HepG2 (cell line): ENCODE measurements at regions not wholly inside any gene's neighbourhood (a gene's known extent, or its start where the extent isn't known, plus 50 kb on each side); places are given as distances from the start of the nearest gene placed in this dataset.

Source experiments
- ATAC-seq: fragments of 200-7000 bp; cut with Tn5 transposase; 3 replicates; pipeline ENCODE4 v1.9.1; 2020; ENCODE audit warnings: mild to moderate bottlenecking, moderate library complexity
- BruUV-seq: library from RNA; stranded (reverse); fragments of 400-500 nt; replicated peaks from 2 replicates; lab custom pipeline; 2021; lab: Mats Ljungman, UMichigan
- CTCF ChIA-PET: fragments of 300-600 bp; formaldehyde crosslinking; extraction: SDS; loops from one replicate; lab custom pipeline; 2021; ENCODE audit warnings: low total read pairs, inconsistent platforms, low intra/inter-chr PET ratio; lab: Yijun Ruan, JAX
- POLR2A ChIA-PET: fragments of 350-600 bp; sonication (Branson Sonifier 250); formaldehyde crosslinking; loops from one replicate; lab custom pipeline; 2020; ENCODE audit warnings: antibody characterized with exemption, inconsistent platforms; lab: Yijun Ruan, JAX
- DNase-seq: peaks from one replicate; pipeline ENCODE4 v3.0.0-alpha.2; 2015; ENCODE audit warnings: low spot score
- FAIRE-seq: peaks from 3 replicates; lab custom pipeline; 2011; peaks lifted over from hg19 to GRCh38; lab: Jason Lieb, UNC
- H2AFZ ChIP-seq: one replicate; pipeline ENCODE4 v1.6.1; 2011; ENCODE audit warnings: low read length, inconsistent platforms
- H3K27ac ChIP-seq: fragments of 300-600 bp; 3 replicates; pipeline ENCODE4 v1.8.0; 2011; ENCODE audit warnings: mixed run types, mild to moderate bottlenecking, mixed read lengths, low read length, inconsistent platforms; ENCODE audit not compliant: insufficient read depth; ENCODE audit errors: extremely low read length
- H3K27me3 ChIP-seq, 2 experiments: fragments of 200-600 bp in 1 of 2; 2 replicates in 1 of 2; 3 replicates in 1 of 2; pipeline versions ENCODE4 v1.6.0 to v1.8.0; 2011; ENCODE audit warnings: low read length in 2 of 2, mild to moderate bottlenecking in 2 of 2, moderate library complexity in 2 of 2, inconsistent platforms in 1 of 2; ENCODE audit not compliant: insufficient read depth in 2 of 2, control insufficient read depth in 1 of 2
- H3K36me3 ChIP-seq, 2 experiments: fragments of 200-600 bp in 1 of 2; replicated peaks in 1 of 2; 2 replicates in 1 of 2; 3 replicates in 1 of 2; pipeline versions ENCODE4 v1.5.1 to v1.8.0; 2011; ENCODE audit warnings: low read length in 2 of 2, inconsistent platforms in 1 of 2; ENCODE audit not compliant: insufficient read depth in 2 of 2, control insufficient read depth in 1 of 2
- H3K4me1 ChIP-seq: 2 replicates; pipeline ENCODE4 v1.5.1; 2012; ENCODE audit warnings: low read length, inconsistent platforms; ENCODE audit not compliant: insufficient read depth
- H3K4me2 ChIP-seq: 2 replicates; pipeline ENCODE4 v1.6.0; 2011; ENCODE audit warnings: low read depth, low read length, inconsistent platforms
- H3K4me3 ChIP-seq, 3 experiments: fragments of 200-600 bp in 1 of 3; sonication (generic), shearing (Covaris generic) in 1 of 3; replicated peaks in 1 of 3; 2 replicates each; pipeline ENCODE4 v1.5.1; 2011 to 2016; ENCODE audit warnings: low read length in 3 of 3, inconsistent platforms in 2 of 3, low read depth in 2 of 3, mild to moderate bottlenecking in 2 of 3, control low read depth in 1 of 3, mixed read lengths in 1 of 3; ENCODE audit not compliant: insufficient read depth in 1 of 3
- H3K79me2 ChIP-seq: one replicate; pipeline ENCODE4 v1.6.1; 2011; ENCODE audit warnings: low read length, inconsistent platforms; ENCODE audit not compliant: insufficient read depth
- H3K9ac ChIP-seq: 2 replicates; pipeline ENCODE4 v1.6.0; 2011; ENCODE audit warnings: mild to moderate bottlenecking, low read depth, low read length, inconsistent platforms; ENCODE audit not compliant: insufficient read depth
- H3K9me3 ChIP-seq: 2 replicates; pipeline ENCODE4 v1.5.1; 2012; ENCODE audit warnings: mild to moderate bottlenecking, low read length
- H4K20me1 ChIP-seq: 2 replicates; pipeline ENCODE4 v1.6.0; 2011; ENCODE audit warnings: inconsistent platforms, mild to moderate bottlenecking, low read length, moderate library complexity; ENCODE audit not compliant: insufficient read depth
- KLF16 ChIP-seq, 2 experiments: sonication (generic) in 1 of 2; formaldehyde crosslinking in 1 of 2; IDR thresholded peaks; 2 replicates each; pipeline versions ENCODE4 v1.6.1 to v1.8.0; 2016 to 2023; ENCODE audit warnings: missing genetic modification reagents in 2 of 2, missing compliant biosample characterization in 1 of 2
- MAZ ChIP-seq, 2 experiments: sonication (generic) in 1 of 2; formaldehyde crosslinking in 1 of 2; IDR thresholded peaks; 2 replicates each; pipeline versions ENCODE4 v1.5.0 to v1.6.1; 2012 to 2020; ENCODE audit warnings: low read depth in 2 of 2, mild to moderate bottlenecking in 2 of 2, borderline replicate concordance in 1 of 2, improper control_type of control experiment in 1 of 2, low read length in 1 of 2, missing genetic modification reagents in 1 of 2, moderate library complexity in 1 of 2
- MLLT10 ChIP-seq: sonication (generic); formaldehyde crosslinking; IDR thresholded peaks from 2 replicates; pipeline ENCODE4 v1.4.0; 2020; ENCODE audit warnings: missing genetic modification reagents
- RBM39 ChIP-seq: fragments of 200-400 bp; formaldehyde crosslinking; IDR thresholded peaks from one replicate; pipeline ENCODE4 v1.6.1; 2018; ENCODE audit warnings: antibody characterized with exemption, mild to moderate bottlenecking, low read depth, low read length; ENCODE audit not compliant: poor library complexity, severe bottlenecking
- SAFB2 ChIP-seq: sonication (generic); formaldehyde crosslinking; IDR thresholded peaks from 2 replicates; pipeline ENCODE4 v1.5.1; 2020; ENCODE audit warnings: missing genetic modification reagents, low read depth, mild to moderate bottlenecking, borderline replicate concordance
- SMYD3 ChIP-seq: sonication (generic); formaldehyde crosslinking; IDR thresholded peaks from 2 replicates; pipeline ENCODE4 v1.8.1; 2023; ENCODE audit warnings: mild to moderate bottlenecking, missing genetic modification reagents
- SSRP1 ChIP-seq: IDR thresholded peaks from 2 replicates; pipeline ENCODE4 v1.6.1; 2016; ENCODE audit warnings: control low read depth
- TOE1 ChIP-seq: sonication (generic); formaldehyde crosslinking; IDR thresholded peaks from 2 replicates; pipeline ENCODE4 v1.4.0; 2020; ENCODE audit warnings: mild to moderate bottlenecking, missing genetic modification reagents
- ZNF225 ChIP-seq: sonication (generic); formaldehyde crosslinking; IDR thresholded peaks from 2 replicates; pipeline ENCODE4 v1.4.0; 2020; ENCODE audit warnings: mild to moderate bottlenecking, missing genetic modification reagents
- ZNF468 ChIP-seq: sonication (generic); formaldehyde crosslinking; IDR thresholded peaks from 2 replicates; pipeline ENCODE4 v1.8.0; 2022; ENCODE audit warnings: mild to moderate bottlenecking, moderate library complexity, missing genetic modification reagents
- WGBS: methylation state at CpG from one replicate; pipeline ENCODE4 v1.1.6; 2017; ENCODE audit warnings: low lambda C conversion rate; 5-methylcytosine and 5-hydroxymethylcytosine counted together
- in situ Hi-C: cut with HindIII; loops from 2 replicates; pipeline ENCODE4 v1.10.0; 2017; ENCODE audit warnings: low pct_unique_long_range_greater_than_20kb; ENCODE audit not compliant: extremely low pct_ligation_motif_present
- intact Hi-C: fragments of 100-400 bp; cut with micrococcal nuclease; formaldehyde crosslinking; loops from one replicate; pipeline ENCODE4 v1.10.0; 2022; ENCODE audit not compliant: unreplicated experiment
- TF ChIP-seq, protein P1 (sequence below): sonication (generic); formaldehyde crosslinking; IDR thresholded peaks from 2 replicates; pipeline ENCODE4 v1.4.0; 2020; ENCODE audit warnings: missing genetic modification reagents, borderline replicate concordance
- TF ChIP-seq, protein P2 (sequence below): sonication (generic); formaldehyde crosslinking; IDR thresholded peaks from 2 replicates; pipeline ENCODE4 v1.4.0; 2020; ENCODE audit warnings: missing genetic modification reagents, borderline replicate concordance
- TF ChIP-seq, protein P3 (sequence below): sonication (generic); formaldehyde crosslinking; IDR thresholded peaks from 2 replicates; pipeline ENCODE4 v1.4.0; 2020; ENCODE audit warnings: missing genetic modification reagents

DNA sequence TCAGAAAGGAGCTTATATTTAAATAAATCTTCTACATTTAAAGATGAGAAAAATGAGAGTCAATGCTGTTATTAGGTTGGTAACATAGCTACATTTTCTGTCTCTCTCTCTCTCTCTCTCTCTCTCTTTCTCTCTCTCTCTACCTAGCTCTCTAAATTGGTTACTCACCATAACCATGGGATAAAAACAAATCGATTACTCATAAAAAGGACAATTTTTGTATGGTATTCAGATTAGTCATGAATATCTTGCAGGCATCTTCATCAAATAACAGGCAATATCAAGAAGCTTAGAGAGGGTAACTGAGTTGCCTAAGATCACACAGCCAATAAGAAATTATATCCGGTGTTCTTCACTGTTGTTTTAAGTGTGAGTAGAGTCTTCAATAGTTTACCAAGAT is 81.8 kb upstream of the ALCAM start:
- no peak overlapping the region for H2AFZ ChIP-seq
- no peak overlapping the region for H3K4me2 ChIP-seq
- TF ChIP-seq ZNF225 (CRISPR knock-in tag) (no peak), MLLT10 (no peak), SAFB2 (CRISPR knock-in tag) (no peak), MAZ (IDR thresholded peaks at IDR 0.05; ENCODE audit: borderline replicate concordance, low read depth, low read length) (no peak), MAZ (CRISPR knock-in tag; IDR thresholded peaks at IDR 0.05; ENCODE audit: low read depth) (no peak), SMYD3 (no peak), ZNF468 (no peak), TOE1 (CRISPR knock-in tag) (no peak), KLF16 (CRISPR knock-in tag; IDR thresholded peaks at IDR 0.05) (no peak), RBM39 (no peak), SSRP1 (no peak)
- TF ChIP-seq, protein P1, sequence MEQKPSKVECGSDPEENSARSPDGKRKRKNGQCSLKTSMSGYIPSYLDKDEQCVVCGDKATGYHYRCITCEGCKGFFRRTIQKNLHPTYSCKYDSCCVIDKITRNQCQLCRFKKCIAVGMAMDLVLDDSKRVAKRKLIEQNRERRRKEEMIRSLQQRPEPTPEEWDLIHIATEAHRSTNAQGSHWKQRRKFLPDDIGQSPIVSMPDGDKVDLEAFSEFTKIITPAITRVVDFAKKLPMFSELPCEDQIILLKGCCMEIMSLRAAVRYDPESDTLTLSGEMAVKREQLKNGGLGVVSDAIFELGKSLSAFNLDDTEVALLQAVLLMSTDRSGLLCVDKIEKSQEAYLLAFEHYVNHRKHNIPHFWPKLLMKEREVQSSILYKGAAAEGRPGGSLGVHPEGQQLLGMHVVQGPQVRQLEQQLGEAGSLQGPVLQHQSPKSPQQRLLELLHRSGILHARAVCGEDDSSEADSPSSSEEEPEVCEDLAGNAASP (CRISPR knock-in tag) = no peak
- TF ChIP-seq, protein P2, sequence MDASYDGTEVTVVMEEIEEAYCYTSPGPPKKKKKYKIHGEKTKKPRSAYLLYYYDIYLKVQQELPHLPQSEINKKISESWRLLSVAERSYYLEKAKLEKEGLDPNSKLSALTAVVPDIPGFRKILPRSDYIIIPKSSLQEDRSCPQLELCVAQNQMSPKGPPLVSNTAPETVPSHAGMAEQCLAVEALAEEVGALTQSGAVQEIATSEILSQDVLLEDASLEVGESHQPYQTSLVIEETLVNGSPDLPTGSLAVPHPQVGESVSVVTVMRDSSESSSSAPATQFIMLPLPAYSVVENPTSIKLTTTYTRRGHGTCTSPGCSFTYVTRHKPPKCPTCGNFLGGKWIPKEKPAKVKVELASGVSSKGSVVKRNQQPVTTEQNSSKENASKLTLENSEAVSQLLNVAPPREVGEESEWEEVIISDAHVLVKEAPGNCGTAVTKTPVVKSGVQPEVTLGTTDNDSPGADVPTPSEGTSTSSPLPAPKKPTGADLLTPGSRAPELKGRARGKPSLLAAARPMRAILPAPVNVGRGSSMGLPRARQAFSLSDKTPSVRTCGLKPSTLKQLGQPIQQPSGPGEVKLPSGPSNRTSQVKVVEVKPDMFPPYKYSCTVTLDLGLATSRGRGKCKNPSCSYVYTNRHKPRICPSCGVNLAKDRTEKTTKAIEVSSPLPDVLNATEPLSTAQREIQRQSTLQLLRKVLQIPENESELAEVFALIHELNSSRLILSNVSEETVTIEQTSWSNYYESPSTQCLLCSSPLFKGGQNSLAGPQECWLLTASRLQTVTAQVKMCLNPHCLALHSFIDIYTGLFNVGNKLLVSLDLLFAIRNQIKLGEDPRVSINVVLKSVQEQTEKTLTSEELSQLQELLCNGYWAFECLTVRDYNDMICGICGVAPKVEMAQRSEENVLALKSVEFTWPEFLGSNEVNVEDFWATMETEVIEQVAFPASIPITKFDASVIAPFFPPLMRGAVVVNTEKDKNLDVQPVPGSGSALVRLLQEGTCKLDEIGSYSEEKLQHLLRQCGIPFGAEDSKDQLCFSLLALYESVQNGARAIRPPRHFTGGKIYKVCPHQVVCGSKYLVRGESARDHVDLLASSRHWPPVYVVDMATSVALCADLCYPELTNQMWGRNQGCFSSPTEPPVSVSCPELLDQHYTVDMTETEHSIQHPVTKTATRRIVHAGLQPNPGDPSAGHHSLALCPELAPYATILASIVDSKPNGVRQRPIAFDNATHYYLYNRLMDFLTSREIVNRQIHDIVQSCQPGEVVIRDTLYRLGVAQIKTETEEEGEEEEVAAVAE (CRISPR knock-in tag) = no peak
- TF ChIP-seq, protein P3, sequence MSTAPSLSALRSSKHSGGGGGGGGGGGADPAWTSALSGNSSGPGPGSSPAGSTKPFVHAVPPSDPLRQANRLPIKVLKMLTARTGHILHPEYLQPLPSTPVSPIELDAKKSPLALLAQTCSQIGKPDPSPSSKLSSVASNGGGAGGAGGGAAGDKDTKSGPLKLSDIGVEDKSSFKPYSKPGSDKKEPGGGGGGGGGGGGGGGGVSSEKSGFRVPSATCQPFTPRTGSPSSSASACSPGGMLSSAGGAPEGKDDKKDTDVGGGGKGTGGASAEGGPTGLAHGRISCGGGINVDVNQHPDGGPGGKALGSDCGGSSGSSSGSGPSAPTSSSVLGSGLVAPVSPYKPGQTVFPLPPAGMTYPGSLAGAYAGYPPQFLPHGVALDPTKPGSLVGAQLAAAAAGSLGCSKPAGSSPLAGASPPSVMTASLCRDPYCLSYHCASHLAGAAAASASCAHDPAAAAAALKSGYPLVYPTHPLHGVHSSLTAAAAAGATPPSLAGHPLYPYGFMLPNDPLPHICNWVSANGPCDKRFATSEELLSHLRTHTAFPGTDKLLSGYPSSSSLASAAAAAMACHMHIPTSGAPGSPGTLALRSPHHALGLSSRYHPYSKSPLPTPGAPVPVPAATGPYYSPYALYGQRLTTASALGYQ = no peak
- TF ChIP-seq, all 625 proteins: peak for 0
- CTCF ChIA-PET = no interaction called here
- Histone ChIP-seq H3K9ac (no peak overlapping the region), H3K79me2 (no peaks in the 10 kb centered on the region), H3K27ac (no peak overlapping the region), H3K9me3 (no peaks in the 10 kb centered on the region), H4K20me1 (no peaks in the 10 kb centered on the region), H3K36me3 (no peaks in the 10 kb centered on the region), H3K4me1 (no peaks in the 10 kb centered on the region), H3K4me3 (no peak overlapping the region), H3K27me3 (no peaks in the 10 kb centered on the region)
- FAIRE-seq = no peak
- 16% methylated on average over 2 of the region's 2 CpGs for WGBS
- POLR2A ChIA-PET = no interaction called here
- DNase-seq = no peak
- no TSS peak for BruUV-seq
- ATAC-seq = no peak
- in situ Hi-C loops = no loop called here
- intact Hi-C loops = no loop called here
